HG03565 (cell line): ENCODE measurements at regions not wholly inside any gene's neighbourhood (a gene's known extent, or its start where the extent isn't known, plus 50 kb on each side); places are given as distances from the start of the nearest gene placed in this dataset.
"Not testable (repeated sequence)": the region's sequence is repeated elsewhere in the genome, so short reads cannot be mapped to it uniquely, and the experiment has no call there.

Experiments
- ATAC-seq: cut with Tn5 transposase; IDR thresholded peaks from one replicate; pipeline ENCODE4 v1.9.1; 2021; ENCODE audit warnings: mild to moderate bottlenecking, moderate library complexity; ENCODE audit not compliant: unreplicated experiment

DNA sequence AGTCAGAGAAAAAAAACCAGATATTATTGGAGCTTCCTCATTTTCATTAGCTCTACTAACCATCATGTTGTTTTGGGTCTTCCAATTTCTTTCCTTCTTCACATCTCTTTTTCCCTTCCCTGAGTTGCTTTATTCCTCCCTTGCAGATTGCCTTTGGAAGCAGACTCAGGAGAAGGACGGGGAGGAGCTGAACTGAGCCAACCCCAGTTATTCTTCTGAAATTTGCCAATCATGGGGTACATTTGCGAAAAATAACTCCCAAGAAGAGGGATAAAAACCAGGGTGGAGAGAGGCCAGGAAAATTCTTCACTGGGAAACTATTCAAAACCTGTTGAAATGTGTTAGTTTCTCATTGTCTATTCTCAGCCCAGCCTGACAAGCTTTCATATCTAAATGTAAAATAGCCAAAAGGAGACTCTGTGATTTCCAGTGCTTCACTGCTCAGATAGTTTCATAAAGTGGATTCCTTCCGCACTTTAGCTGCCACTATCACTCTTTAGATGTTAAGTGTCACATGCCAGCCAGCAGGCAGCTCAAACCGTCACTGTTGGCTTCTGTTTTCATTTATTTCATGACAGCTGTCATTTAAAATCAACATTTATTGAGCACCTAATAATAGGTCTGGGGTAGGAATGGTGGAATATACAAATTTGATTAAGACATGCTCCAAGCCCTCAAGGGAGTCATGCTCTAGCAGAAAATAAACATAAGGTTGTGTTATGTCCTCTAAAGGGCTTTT, 204.5 kb downstream of the SREK1 start:
- no peak for ATAC-seq

DNA sequence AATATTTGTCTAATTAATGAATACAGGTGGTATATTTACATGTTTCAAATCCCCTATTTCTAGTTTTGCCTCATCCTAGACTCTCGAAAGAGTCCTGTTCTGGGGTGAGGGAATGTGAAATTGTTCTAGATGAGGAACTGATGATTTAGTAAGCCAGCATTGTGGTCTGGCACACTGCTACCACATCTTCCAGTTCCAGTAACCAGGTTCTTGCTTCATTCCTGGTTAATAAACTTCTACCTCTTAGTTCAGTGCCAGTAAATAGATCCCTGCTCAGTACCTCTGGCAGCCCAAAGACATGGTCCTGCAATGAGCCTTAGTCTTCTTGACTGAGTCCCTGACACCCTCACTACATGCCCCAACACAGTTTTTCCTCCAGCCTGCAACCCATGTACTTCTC, 207.7 kb downstream of the SREK1 start:
- no peak for ATAC-seq

DNA sequence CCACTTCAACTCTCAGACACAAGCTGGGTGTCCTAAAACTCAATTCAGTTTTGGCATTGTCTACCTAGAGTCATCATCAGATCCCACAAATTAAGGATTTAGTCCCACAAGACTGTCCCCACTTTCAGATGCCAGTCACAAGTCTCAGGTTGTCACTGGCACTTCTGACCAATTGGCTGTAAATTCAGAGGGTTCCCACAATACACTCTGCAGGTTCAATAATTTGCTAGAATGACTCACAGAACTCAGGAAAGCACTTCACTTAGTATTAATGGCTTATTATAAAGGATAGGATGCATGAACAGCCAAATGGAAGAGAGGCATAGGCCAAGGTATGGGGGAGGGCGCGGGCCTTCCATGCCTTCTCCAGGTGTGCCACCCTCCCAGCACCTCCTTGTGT, 209.1 kb downstream of the SREK1 start:
- ATAC-seq: no peak

DNA sequence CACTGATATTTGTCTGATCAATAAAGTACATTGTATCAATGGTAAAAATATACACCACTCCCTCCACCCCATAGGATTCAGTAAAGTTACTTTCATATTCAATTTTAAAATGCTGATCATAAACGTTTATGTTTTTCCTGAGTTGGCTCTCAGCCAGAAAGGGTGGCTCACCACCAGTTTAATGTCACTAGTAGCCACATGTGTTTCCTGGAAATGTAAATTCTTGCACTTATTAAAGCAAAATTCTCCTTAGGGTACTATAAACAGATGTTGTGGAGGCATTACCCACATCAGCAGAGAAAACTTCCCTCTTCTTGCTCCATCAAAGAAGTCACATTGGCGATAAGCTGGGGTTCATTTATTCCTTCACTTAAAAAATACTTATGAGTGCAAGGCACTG, 210.3 kb downstream of the SREK1 start:
- ATAC-seq: no peak

DNA sequence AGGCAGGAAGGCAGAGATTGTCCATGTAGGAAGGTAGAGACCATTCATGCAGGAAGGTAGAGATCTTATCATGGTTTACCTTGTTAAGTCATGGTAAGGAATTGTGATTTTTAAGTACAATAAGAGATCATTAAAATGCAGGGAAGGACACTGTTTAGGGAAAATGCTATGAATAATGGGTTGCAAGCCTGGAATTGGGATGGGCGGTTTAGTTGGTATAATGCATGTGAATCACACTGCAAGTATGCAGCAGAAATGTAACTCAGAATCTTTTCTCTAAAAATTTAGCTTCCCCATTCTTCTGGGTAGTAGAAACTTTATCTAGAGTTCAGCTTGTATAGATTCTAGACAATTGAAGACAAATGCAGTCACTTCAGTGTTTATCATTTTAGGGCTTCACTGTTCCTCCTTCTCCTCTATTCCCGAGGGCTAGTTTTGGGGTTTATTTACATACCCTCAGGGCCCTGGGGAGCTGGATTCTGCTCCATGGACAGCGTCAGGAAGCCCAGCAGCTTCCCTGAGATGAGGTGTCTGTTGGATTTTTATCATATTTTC, 212.0 kb downstream of the SREK1 start:
- ATAC-seq: no peak

DNA sequence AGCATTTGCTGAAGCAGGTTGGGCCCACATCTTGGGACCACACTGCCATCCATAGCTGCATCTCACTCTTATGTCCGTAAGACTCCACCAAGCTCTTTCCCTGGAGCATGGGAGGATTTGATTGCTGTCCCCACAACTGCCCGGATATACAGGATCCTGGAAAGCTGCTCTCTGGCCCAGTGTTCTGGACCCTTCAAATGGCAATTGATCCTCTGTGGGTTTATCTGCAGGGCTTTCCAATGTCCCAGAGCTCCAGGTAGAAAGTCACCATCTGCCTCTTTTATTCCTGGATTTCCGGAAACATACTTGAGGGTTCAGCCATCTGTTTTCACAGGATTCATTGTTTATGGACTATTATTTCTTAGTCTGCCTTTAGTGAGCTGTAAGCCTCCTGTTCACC, 214.6 kb downstream of the SREK1 start:
- ATAC-seq: no peak

DNA sequence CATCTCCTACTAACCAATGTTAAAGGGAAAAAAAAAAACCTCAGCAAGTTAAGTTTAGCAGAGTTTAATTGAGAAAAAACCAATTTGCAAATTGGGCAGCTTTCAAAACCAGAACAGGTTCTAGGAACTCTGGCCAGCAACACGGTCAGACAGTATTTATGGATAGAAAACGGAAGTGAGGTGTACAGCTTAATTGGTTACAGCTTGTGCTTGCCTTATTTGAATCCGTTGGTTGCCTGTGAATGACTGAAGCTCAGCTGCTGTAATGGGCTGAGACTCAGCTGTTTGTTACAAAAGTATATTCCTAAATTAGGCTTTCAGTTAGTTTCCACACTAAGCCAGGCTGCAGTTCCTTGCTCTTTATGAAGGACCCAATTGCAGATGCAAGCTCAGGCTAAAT, 217.0 kb downstream of the SREK1 start:
- no peak for ATAC-seq

DNA sequence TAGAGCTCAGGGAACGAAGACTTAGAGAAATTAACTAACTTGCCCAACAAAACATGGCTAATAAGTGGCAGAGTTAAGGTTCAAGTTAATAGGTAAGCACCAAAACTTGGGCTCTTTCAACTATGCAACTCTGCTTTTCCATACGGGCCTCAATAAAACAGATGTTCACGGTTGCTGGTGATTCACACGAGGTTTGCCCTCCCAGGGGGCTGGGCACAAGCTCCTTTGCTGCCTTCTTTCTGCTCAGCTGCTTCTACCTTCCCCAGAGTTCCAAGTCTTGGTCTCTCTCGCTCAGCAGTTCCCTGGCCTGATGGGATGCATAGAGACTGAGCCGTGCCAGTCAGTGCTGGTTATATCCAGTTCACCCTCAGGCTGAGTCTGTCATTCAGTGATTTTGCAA, 217.9 kb downstream of the SREK1 start:
- ATAC-seq: no peak

DNA sequence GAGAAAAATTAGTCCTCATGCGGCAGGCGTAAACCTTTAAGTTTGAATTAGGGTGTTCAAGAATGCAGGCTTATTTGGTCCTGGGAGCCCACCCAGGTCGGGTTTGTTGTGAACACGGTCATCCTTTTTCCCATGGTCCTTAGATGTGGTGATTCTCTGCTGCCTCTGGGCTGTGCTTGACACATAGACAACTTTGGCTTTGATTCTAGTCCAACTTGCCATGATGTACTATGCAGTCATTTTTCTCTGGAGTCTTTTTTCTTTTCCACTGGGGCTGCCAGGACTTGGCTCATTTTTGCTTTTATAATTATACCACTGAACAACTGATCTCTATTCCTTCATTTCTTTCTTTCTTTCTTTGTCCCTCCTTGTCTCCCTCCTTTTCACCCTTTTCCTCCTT, 218.6 kb downstream of the SREK1 start:
- ATAC-seq: no peak

DNA sequence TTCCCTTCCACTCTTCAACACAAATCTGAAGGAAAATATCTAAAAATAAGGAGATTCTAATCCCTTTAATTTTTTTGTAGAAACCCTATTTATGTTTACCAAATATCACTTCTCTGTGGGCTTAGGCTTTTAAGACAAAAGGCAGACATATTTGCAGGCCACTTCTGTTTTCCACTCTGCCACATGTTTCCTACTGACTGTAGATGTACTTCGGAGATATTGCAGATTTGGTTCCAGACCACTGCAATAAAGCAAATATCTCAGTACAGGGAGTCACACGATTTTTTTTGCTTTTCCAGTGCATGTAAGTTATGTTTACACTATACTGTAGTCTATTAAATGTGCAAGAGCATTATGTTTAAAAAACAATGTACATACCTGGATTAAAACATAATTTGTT, 219.0 kb downstream of the SREK1 start:
- no peak for ATAC-seq

DNA sequence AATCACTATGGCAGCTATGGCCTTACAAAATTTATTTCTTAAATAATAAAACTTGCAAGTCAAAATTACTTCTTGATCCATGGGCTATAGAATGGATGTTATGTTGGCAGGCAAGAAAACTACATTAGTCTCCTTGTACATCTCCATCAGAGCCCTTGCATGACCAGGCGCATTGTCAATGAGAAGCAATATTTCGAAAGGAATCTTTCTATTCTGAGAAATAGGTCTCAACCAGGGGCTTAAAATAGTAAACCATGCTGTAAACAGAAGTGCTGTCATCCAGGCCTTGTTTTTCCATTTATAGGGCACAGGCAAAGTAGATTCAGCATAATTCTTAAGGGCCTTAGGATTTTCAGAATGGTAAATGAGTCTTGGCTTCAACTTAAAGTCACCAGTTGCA, 220.1 kb downstream of the SREK1 start:
- no peak for ATAC-seq

DNA sequence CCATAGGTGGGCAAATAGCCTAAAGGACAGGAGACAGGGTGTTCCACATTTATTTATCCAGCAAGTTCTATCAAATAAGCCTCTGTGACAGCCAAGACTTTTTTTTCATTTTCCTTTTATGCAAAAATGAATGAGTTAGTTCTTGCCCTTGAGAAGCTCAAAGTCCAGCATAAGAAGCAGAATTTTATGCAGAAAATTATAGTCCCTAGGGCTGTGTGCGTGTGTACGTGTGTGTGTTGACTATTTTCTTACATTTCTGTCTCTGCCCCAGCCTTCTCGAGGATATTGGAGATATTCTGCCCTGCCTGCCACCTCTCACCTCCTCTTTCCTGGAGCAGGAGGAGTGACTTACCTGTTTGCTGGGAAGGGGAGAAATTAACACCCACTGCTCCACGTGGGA, 221.9 kb downstream of the SREK1 start:
- ATAC-seq: no peak

DNA sequence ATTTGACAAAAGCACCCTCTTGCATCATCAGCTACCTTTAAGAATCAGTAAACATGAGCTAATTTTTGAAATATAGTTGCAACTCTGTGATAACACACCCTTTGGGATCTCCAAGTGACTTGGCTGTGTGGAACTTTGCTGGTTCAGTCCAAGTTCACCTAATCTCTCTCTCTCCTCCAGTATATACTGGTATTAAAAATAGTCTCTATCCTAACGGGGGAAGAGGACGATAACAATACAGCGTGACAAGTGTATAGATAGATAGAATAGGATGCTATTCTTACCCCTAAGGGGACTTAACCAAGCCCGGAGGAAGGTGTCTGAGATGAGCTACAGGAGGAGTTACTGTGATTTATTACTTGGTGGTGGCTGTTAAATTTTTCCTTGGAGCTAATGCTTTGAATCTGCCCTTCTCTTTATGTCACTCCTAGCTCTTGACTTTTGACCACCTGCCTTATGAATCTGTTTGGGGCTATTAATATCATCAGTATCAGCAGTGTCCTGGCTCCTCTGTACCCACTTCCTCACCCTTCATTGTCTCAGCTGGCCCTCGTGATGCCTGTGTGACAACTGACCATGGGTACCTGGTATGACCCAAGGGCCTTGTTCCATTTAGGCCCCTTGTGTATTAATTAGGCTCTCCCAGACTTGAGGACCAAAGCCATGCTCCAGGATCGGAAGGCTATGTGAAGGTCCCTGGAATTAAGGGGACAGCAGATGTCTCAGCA, 223.9 kb downstream of the SREK1 start:
- no peak for ATAC-seq

DNA sequence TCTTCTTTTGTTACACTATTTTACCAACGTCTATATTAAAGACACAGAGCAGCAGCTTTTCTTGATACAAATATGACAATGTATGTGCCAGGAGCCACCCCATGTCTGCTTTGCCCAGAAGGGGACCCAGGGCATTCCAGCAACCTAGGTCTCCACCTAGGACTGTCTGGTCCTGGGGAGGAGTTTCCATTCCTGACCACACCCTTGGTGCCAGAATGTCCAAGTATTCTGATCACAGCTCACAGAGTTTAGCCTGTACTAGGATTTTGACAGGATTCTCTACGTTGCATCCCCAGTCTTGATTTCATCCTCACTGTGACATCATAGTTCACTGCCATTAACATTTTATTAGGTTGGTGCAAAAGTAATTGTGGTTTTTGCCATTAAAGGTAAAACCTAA, 224.7 kb downstream of the SREK1 start:
- no peak for ATAC-seq

DNA sequence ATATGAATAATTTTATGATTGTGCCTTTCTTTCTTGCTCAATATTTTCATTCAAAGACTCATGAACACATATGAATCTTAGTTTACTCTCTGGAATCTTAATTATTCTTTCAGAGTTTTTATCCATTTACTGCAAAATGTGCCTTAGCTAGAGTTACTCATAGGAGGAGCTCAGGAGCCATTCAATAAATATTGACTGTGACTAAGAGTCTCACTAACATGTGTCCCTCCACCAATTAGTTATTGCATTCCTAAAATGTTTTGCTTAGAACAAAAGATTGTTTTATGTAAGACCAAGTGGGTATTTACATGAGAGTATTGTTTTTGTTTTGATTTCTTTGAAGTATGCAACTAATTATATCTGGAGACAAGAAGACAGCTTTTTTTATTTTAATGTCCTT, 218.4 kb upstream of the MAST4 start:
- ATAC-seq: no peak

DNA sequence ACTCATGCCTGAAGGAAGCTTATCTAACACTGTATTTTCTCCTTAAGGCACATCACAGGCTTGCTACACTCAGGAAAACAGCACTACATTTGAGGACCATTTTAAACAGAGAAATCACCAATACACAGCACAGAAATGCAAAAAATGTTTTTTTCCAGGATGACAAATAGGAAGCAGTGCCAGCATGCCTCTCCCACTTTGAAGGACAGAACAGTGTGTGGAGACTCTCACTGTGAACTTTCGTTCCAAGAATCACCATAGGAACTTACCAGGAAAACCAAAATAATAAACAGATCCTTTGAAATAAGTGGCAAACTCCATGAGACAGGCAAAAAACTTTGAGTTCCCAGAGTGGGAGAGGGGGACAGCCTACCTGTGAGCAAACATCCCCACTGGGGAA, 217.8 kb upstream of the MAST4 start:
- no peak for ATAC-seq

DNA sequence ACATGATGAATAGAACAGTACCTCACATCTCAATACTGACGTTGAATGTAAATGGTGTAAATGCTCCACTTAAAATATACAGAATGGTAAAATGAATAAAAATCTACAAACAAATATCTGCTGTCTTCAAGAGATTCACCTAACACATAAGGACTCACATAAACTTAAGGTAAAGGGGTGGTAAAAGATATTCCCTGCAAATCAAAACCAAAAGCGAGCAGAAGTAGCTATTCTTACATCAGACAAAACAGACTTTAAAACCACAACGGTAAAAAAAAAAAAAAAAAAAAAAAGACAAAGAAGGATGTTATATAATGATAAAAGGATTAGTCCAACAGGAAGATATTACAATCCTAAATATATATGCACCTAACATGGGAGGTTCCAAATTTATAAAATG, 214.0 kb upstream of the MAST4 start:
- ATAC-seq: no peak

DNA sequence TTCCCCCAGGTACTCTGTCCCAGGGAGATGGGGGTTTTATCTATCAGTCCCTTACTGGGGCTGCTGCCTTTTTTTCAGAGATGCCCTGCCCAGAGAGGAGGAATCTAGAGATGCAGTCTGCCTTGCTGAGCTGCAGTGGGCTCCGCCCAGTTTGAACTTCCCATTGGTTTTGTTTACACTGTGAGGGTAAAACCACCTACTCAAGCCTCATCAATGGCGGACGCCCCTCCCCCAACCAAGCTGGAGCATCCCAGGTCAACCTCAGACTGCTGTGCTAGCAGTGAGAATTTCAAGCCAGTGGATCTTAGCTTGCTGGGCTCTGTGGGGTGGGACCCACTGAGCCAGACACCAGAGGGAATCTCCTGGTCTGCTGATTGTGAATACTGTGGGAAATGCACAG, 191.0 kb upstream of the MAST4 start:
- not testable (repeated sequence) for ATAC-seq

DNA sequence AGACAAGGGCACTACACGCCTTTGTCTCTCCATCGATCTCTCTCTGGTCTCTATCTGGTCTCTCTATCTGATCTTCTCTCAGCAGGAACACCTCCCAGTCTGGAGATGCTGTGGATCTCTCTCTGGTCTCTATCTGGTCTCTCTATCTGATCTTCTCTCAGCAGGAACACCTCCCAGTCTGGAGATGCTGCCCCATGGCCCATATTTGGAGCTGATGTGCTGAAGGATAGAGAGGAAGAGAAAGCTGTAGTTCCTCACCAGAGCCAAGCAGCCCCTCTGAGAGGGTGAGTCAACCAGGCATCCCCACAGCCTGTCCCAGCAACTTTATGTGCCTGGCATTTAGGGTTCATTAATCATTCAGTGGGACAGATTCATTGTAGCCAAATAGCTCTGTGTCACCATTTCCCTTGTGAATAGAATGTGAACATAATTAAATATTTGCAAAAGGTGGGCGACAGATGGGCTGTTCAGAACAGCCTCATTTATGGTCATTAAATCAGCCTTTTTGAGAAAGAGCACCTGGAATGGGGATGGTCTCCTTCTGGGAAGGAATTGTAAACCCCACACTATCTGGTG, 189.3 kb upstream of the MAST4 start:
- ATAC-seq: no peak

DNA sequence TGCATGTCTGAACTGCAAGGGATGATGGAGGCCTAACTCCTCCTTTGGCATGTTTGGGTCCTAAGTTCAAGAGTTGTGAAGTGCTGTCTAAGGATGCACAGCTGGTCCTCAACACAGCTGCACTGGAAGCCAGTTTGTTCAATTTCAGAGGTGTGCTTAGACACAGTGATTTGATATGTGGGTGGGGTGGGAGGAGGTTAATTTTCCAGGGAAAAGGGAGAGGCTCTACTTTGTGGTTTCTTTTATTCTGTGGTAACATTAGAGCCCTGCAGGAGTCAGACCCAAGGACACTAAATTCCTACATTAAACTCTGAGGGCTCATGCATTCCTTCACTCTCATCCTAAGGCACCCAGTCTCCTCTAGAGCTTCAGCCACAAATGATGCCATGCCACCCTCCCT, 188.4 kb upstream of the MAST4 start:
- ATAC-seq: no peak

DNA sequence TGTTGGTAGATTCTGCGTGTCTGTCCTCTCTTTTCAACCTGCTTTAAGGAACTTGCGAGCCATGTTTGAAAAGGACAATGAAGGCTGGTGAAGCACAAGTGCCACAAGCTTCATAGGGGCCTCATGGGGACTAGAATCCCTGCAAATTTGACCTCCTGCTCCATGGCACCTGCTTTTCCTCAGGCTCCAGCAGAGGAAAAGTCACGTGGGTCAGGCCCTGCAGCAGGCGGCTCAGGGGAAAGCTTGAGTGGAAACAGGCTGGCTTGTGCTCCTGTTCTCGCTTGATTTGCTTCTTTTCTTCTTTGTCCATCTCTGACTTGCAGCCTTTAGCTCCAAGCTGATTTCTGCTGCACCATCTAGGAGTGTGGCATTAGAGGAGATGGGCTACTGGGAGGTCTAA, 187.6 kb upstream of the MAST4 start:
- ATAC-seq: no peak

DNA sequence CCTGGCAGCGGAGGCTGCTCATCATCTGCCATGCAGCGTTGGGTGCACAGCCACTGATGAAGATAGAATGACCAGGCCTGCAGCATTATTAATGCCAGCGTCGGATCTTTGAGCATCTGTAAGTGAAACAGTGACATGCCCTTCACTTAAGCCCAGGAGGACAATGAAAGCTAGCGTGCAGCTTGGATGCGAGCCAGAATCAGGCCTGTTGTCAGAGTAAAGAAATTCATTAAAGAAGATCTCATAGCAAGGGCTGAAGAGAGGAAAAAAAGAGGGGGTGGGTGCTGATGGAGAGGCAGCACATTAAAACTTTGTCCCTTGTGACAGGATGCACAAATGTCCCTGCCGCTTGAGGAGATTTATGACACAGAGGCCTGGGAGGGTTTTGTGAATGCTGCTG, 186.1 kb upstream of the MAST4 start:
- no peak for ATAC-seq
